GM20000 (cell line): ENCODE measurements at regions not wholly inside any gene's neighbourhood (a gene's known extent, or its start where the extent isn't known, plus 50 kb on each side); places are given as distances from the start of the nearest gene placed in this dataset.

Experiments used
- DNase-seq: peaks from one replicate; pipeline ENCODE4 v3.0.0; 2012; ENCODE audit warnings: low spot score
- TF ChIP-seq, protein P1 (sequence below): IDR thresholded peaks from 2 replicates; pipeline ENCODE4 v1.5.1; 2012; ENCODE audit warnings: mild to moderate bottlenecking, control low read depth; ENCODE audit errors: extremely low read depth, missing control alignments

DNA sequence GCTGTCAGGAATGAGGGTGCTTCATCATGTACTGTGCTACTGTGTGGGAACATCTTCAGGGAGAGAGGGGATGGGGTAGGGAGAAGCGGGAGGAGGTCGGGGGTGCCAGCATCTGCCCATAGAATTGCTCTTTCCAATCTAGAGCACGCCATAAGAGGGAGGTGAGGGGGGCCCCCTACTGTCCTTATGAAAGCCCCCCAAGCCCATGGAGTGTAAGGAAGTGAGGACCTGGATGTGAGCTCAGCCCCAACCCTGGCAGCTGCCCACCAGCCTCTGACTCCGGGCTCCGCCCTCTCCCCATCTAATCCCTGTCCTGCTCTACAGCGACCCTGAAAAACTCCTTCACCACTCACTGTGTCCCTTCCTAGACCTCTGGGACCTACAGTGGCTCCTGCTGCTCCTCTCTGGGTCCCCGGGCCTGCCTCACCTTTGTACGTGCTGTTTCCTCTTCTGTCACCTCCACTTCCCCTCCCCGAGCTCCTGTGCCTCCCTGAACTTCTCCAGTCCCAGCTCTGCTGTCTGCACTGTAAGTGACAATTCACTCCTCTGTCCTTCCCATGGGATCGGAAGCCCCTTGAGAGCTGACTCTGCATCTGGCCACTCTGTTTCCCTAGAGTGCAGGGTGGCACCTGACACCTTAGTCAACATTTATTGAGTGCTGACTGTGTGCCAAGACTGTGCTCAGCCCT lies 269.4 kb downstream of the PTPRU start:
- TF ChIP-seq, protein P1, sequence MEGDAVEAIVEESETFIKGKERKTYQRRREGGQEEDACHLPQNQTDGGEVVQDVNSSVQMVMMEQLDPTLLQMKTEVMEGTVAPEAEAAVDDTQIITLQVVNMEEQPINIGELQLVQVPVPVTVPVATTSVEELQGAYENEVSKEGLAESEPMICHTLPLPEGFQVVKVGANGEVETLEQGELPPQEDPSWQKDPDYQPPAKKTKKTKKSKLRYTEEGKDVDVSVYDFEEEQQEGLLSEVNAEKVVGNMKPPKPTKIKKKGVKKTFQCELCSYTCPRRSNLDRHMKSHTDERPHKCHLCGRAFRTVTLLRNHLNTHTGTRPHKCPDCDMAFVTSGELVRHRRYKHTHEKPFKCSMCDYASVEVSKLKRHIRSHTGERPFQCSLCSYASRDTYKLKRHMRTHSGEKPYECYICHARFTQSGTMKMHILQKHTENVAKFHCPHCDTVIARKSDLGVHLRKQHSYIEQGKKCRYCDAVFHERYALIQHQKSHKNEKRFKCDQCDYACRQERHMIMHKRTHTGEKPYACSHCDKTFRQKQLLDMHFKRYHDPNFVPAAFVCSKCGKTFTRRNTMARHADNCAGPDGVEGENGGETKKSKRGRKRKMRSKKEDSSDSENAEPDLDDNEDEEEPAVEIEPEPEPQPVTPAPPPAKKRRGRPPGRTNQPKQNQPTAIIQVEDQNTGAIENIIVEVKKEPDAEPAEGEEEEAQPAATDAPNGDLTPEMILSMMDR: no peak
- DNase-seq: no peak

- no peak for DNase-seq
- TF ChIP-seq, protein P1: no peak
Observed at GRCh38 chr1:29504709-29505410, 268.5 kb downstream of the PTPRU start.

GRCh38 chr1:29504196-29504595 lies 267.9 kb downstream of the PTPRU start:
- DNase-seq: no peak
- TF ChIP-seq, protein P1: no peak

- TF ChIP-seq, protein P1: no peak
- no peak for DNase-seq
Observed at GRCh38 chr1:29502911-29503840, 266.9 kb downstream of the PTPRU start.

DNA sequence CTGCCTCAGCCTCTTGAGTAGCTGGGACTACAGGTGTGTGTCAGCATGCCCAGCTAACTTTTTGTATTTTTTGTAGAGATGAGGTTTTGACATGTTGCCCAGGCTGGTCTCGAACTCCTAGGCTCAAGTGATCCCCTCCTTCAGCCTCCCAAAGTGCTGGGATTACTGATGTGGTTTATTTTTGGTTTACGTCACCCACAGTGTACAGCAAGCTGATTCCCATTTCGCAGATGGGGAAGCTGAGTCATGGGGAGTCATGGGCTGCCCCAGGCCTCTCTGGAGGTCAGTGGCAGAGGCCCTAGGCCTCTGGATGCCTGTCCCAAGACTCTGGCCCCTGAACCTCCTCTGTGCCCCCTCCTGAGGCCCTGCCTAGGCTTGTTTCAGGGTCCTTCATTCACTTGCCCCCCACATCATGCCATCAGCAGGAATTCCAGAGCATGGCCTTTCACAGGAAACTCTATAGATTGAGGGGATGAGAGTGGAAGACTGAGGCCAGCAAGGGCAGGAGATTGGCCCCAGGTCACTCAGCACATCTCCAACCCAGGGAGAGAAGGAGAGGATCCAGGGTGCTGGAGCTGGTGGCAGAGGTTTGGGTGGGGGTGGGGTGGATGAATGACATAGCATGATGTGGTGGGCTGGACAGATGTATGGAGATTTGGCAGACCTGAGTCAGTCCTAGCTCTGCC lies 266.0 kb downstream of the PTPRU start:
- DNase-seq: no peak
- TF ChIP-seq, protein P1: no peak

DNA sequence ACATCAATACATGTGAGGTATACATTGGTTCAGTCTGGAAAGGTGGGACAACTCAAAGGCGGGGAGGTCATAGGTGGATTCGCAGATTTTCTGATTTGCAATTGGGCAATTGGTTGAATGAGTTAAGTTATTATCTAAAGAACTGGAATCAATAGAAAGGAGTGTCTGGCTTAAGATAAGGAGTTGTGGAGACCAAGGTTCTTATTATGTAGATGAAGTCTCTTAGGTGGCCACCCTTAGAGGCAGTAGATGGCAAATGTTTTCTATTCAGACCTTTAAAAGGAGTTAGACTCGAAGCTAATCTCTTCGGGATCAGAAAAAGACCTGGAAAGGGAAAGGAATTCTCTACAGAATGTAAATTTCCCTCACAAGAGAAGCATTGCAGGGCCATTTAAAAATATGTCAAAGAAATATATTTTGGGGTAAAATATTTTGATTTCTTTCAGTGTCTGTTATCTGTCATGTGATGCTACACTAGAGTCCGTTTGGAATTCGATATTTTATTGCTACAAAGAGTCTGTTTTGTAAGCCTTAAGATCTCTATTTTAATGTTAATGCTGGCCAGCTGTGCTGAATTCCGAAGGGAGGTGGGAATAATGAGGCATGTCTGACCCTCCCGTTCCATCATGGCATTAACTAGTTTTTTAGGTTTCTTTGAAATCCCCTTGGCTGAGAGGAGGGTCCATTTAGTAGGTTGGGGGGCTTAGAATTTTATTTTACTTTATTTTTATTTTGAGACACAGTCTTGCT lies 265.1 kb downstream of the PTPRU start:
- DNase-seq: no peak
- TF ChIP-seq, protein P1: no peak
